K562 (cell line): ENCODE measurements at regions not wholly inside any gene's neighbourhood (a gene's known extent, or its start where the extent isn't known, plus 50 kb on each side); places are given as distances from the start of the nearest gene placed in this dataset.

ENCODE experiments used
- ARID1B ChIP-seq: fragments of 450-650 bp; IDR thresholded peaks from 2 replicates; pipeline ENCODE4 v1.6.1; 2016; ENCODE audit warnings: antibody characterized with exemption, mild to moderate bottlenecking, inconsistent platforms
- ATF3 ChIP-seq, 2 experiments: fragments of 450-650 bp in 1 of 2; sonication (generic) in 1 of 2; formaldehyde crosslinking in 1 of 2; IDR thresholded peaks in 1 of 2; conservative IDR thresholded peaks in 1 of 2; 2 replicates each; pipeline versions ENCODE4 v1.6.1 to v1.8.1; 2016 to 2023; ENCODE audit warnings: mild to moderate bottlenecking in 2 of 2, moderate library complexity in 2 of 2, inconsistent platforms in 1 of 2, missing genetic modification reagents in 1 of 2
- CBFA2T3 ChIP-seq: fragments of 450-650 bp; IDR thresholded peaks from 2 replicates; pipeline ENCODE4 v1.6.1; 2017
- CBX2 ChIP-seq: fragments of 200-600 bp; sonication (generic); IDR thresholded peaks from one replicate; pipeline ENCODE4 v1.6.1; 2012; ENCODE audit warnings: mild to moderate bottlenecking, low read length, inconsistent platforms; ENCODE audit not compliant: insufficient read depth, poor library complexity, severe bottlenecking
- CREB1 ChIP-seq, 2 experiments: sonication (generic) in 1 of 2; formaldehyde crosslinking in 1 of 2; IDR thresholded peaks; 2 replicates each; pipeline versions ENCODE4 v1.6.1 to v1.8.0; 2012 to 2022; ENCODE audit warnings: inconsistent platforms in 1 of 2, mild to moderate bottlenecking in 1 of 2, missing genetic modification reagents in 1 of 2, moderate library complexity in 1 of 2
- ETV1 ChIP-seq: fragments of 450-650 bp; conservative IDR thresholded peaks from 2 replicates; pipeline ENCODE4 v1.6.1; 2016; ENCODE audit warnings: missing genetic modification characterization, control low read depth, low read depth, missing compliant biosample characterization
- GTF2F1 ChIP-seq: IDR thresholded peaks from 2 replicates; pipeline ENCODE4 v1.6.1; 2011; ENCODE audit warnings: low read depth, low read length, improper control_type of control experiment
- HDAC1 ChIP-seq, 2 experiments: fragments of 450-650 bp; IDR thresholded peaks; 2 replicates each; pipeline ENCODE4 v1.6.1; 2016 to 2017; ENCODE audit warnings: inconsistent platforms in 1 of 2, mild to moderate bottlenecking in 1 of 2, moderate library complexity in 1 of 2
- KHSRP ChIP-seq: fragments of 450-650 bp; IDR thresholded peaks from 2 replicates; pipeline ENCODE4 v1.6.1; 2017
- MLLT1 ChIP-seq, 2 experiments: fragments of 450-650 bp; IDR thresholded peaks; 2 replicates each; pipeline ENCODE4 v1.6.1; 2016
- MTF1 ChIP-seq: fragments of 250-450 bp; sonication (Bioruptor Pico); IDR thresholded peaks from 2 replicates; pipeline ENCODE4 v1.9.0; 2021; ENCODE audit warnings: moderate library complexity, mild to moderate bottlenecking, inconsistent platforms, borderline replicate concordance
- PTRF ChIP-seq: fragments of 450-650 bp; IDR thresholded peaks from 2 replicates; pipeline ENCODE4 v1.6.1; 2016; ENCODE audit warnings: mild to moderate bottlenecking, missing genetic modification characterization, missing compliant biosample characterization
- PTTG1 ChIP-seq: fragments of 450-650 bp; IDR thresholded peaks from 2 replicates; pipeline ENCODE4 v1.6.1; 2016; ENCODE audit warnings: low read depth, mild to moderate bottlenecking, missing genetic modification characterization, missing compliant biosample characterization
- SMARCE1 ChIP-seq: fragments of 450-650 bp; IDR thresholded peaks from 2 replicates; pipeline ENCODE4 v1.7.1; 2016; ENCODE audit warnings: mild to moderate bottlenecking
- SOX6 ChIP-seq: fragments of 450-650 bp; IDR thresholded peaks from 2 replicates; pipeline ENCODE4 v1.6.1; 2014; ENCODE audit warnings: mild to moderate bottlenecking
- SP1 ChIP-seq: sonication (generic); formaldehyde crosslinking; IDR thresholded peaks from 2 replicates; pipeline ENCODE4 v1.8.1; 2022; ENCODE audit warnings: mild to moderate bottlenecking, missing genetic modification reagents
- STAT5B ChIP-seq: fragments of 250-450 bp; sonication (Bioruptor Pico); IDR thresholded peaks from 2 replicates; pipeline ENCODE4 v1.8.0; 2021; ENCODE audit warnings: mild to moderate bottlenecking, inconsistent platforms
- TRIM24 ChIP-seq, 2 experiments: fragments of 450-650 bp; IDR thresholded peaks; 2 replicates each; pipeline ENCODE4 v1.6.1; 2016
- USF2 ChIP-seq: sonication (generic); formaldehyde crosslinking; IDR thresholded peaks from 2 replicates; pipeline ENCODE4 v1.5.0; 2020; ENCODE audit warnings: missing genetic modification reagents
- ZBTB1 ChIP-seq: sonication (generic); formaldehyde crosslinking; IDR thresholded peaks from 2 replicates; pipeline ENCODE4 v1.8.1; 2023; ENCODE audit warnings: missing genetic modification reagents, low read depth, mild to moderate bottlenecking, borderline replicate concordance
- ZBTB26 ChIP-seq: fragments of 450-650 bp; formaldehyde crosslinking; IDR thresholded peaks from 2 replicates; pipeline ENCODE4 v1.4.0; 2022; ENCODE audit warnings: missing genetic modification characterization
- ZHX1 ChIP-seq: fragments of 150-350 bp; conservative IDR thresholded peaks from 2 replicates; pipeline ENCODE4 v1.6.1; 2014; ENCODE audit warnings: low read length
- ZNF184 ChIP-seq: sonication (generic); formaldehyde crosslinking; IDR thresholded peaks from 2 replicates; pipeline ENCODE4 v1.5.0; 2020; ENCODE audit warnings: missing genetic modification reagents
- ZNF232 ChIP-seq: sonication (generic); formaldehyde crosslinking; IDR thresholded peaks from 2 replicates; pipeline ENCODE4 v1.8.0; 2022; ENCODE audit warnings: mild to moderate bottlenecking, missing genetic modification reagents
- ZNF551 ChIP-seq: fragments of 250-450 bp; sonication (Bioruptor Pico); IDR thresholded peaks from 2 replicates; pipeline ENCODE4 v1.5.0; 2021; ENCODE audit warnings: mild to moderate bottlenecking, moderate library complexity

GRCh38 chr12:89856431-89856830 is 147.8 kb upstream of the ATP2B1 start (continued):
- no peak for TF ChIP-seq CBFA2T3
- TF ChIP-seq ATF3 (IDR thresholded peaks at IDR 0.05): peak; percentile 68
- no peak for TF ChIP-seq ATF3 (CRISPR knock-in tag; conservative IDR thresholded peaks at IDR 0.05)
- TF ChIP-seq ZNF551 (CRISPR knock-in tag): no peak
- TF ChIP-seq GTF2F1: no peak
- no peak for TF ChIP-seq TRIM24 (IDR thresholded peaks at IDR 0.05)
- TF ChIP-seq STAT5B (CRISPR knock-in tag): no peak
- TF ChIP-seq KHSRP: no peak
- TF ChIP-seq PTRF: no peak
- TF ChIP-seq ETV1 (tag): no peak
- TF ChIP-seq CBX2: no peak
- TF ChIP-seq SMARCE1: peak; percentile 74; the same call in 1 of the 2 replicates
- TF ChIP-seq MLLT1 (IDR thresholded peaks at IDR 0.05): no peak
- TF ChIP-seq MTF1 (CRISPR knock-in tag): no peak
- no peak for TF ChIP-seq HDAC1 (IDR thresholded peaks at IDR 0.05)
- TF ChIP-seq USF2 (CRISPR knock-in tag): no peak
- TF ChIP-seq CREB1 (IDR thresholded peaks at IDR 0.05): no peak
- no peak for TF ChIP-seq CREB1 (CRISPR knock-in tag; IDR thresholded peaks at IDR 0.05)
- peak; percentile 71 for TF ChIP-seq ARID1B
- no peak for TF ChIP-seq ZBTB1 (CRISPR knock-in tag)
- TF ChIP-seq SP1: no peak
- TF ChIP-seq ZNF232: no peak
- peak; percentile 66 for TF ChIP-seq SOX6
- no peak for TF ChIP-seq ZNF184 (CRISPR knock-in tag)
- TF ChIP-seq PTTG1 (tag): no peak
- no peak for TF ChIP-seq ZBTB26
- no peak for TF ChIP-seq ZHX1
